HepG2 (cell line): ENCODE measurements at regions not wholly inside any gene's neighbourhood (a gene's known extent, or its start where the extent isn't known, plus 50 kb on each side); places are given as distances from the start of the nearest gene placed in this dataset.

ENCODE experiments used
- ATAC-seq: fragments of 200-7000 bp; cut with Tn5 transposase; 3 replicates; pipeline ENCODE4 v1.9.1; 2020; ENCODE audit warnings: mild to moderate bottlenecking, moderate library complexity
- BruUV-seq: library from RNA; stranded (reverse); fragments of 400-500 nt; replicated peaks from 2 replicates; lab custom pipeline; 2021; lab: Mats Ljungman, UMichigan
- CTCF ChIA-PET: fragments of 300-600 bp; formaldehyde crosslinking; extraction: SDS; loops from one replicate; lab custom pipeline; 2021; ENCODE audit warnings: low total read pairs, inconsistent platforms, low intra/inter-chr PET ratio; lab: Yijun Ruan, JAX
- POLR2A ChIA-PET: fragments of 350-600 bp; sonication (Branson Sonifier 250); formaldehyde crosslinking; loops from one replicate; lab custom pipeline; 2020; ENCODE audit warnings: antibody characterized with exemption, inconsistent platforms; lab: Yijun Ruan, JAX
- DNase-seq: peaks from one replicate; pipeline ENCODE4 v3.0.0-alpha.2; 2015; ENCODE audit warnings: low spot score
- FAIRE-seq: peaks from 3 replicates; lab custom pipeline; 2011; peaks lifted over from hg19 to GRCh38; lab: Jason Lieb, UNC
- H2AFZ ChIP-seq: one replicate; pipeline ENCODE4 v1.6.1; 2011; ENCODE audit warnings: low read length, inconsistent platforms
- H3K27ac ChIP-seq: fragments of 300-600 bp; 3 replicates; pipeline ENCODE4 v1.8.0; 2011; ENCODE audit warnings: mixed run types, mild to moderate bottlenecking, mixed read lengths, low read length, inconsistent platforms; ENCODE audit not compliant: insufficient read depth; ENCODE audit errors: extremely low read length
- H3K27me3 ChIP-seq, 2 experiments: fragments of 200-600 bp in 1 of 2; 2 replicates in 1 of 2; 3 replicates in 1 of 2; pipeline versions ENCODE4 v1.6.0 to v1.8.0; 2011; ENCODE audit warnings: low read length in 2 of 2, mild to moderate bottlenecking in 2 of 2, moderate library complexity in 2 of 2, inconsistent platforms in 1 of 2; ENCODE audit not compliant: insufficient read depth in 2 of 2, control insufficient read depth in 1 of 2
- H3K36me3 ChIP-seq, 2 experiments: fragments of 200-600 bp in 1 of 2; replicated peaks in 1 of 2; 2 replicates in 1 of 2; 3 replicates in 1 of 2; pipeline versions ENCODE4 v1.5.1 to v1.8.0; 2011; ENCODE audit warnings: low read length in 2 of 2, inconsistent platforms in 1 of 2; ENCODE audit not compliant: insufficient read depth in 2 of 2, control insufficient read depth in 1 of 2
- H3K4me1 ChIP-seq: 2 replicates; pipeline ENCODE4 v1.5.1; 2012; ENCODE audit warnings: low read length, inconsistent platforms; ENCODE audit not compliant: insufficient read depth
- H3K4me2 ChIP-seq: 2 replicates; pipeline ENCODE4 v1.6.0; 2011; ENCODE audit warnings: low read depth, low read length, inconsistent platforms
- H3K4me3 ChIP-seq, 3 experiments: fragments of 200-600 bp in 1 of 3; sonication (generic), shearing (Covaris generic) in 1 of 3; replicated peaks in 1 of 3; 2 replicates each; pipeline ENCODE4 v1.5.1; 2011 to 2016; ENCODE audit warnings: low read length in 3 of 3, inconsistent platforms in 2 of 3, low read depth in 2 of 3, mild to moderate bottlenecking in 2 of 3, control low read depth in 1 of 3, mixed read lengths in 1 of 3; ENCODE audit not compliant: insufficient read depth in 1 of 3
- H3K79me2 ChIP-seq: one replicate; pipeline ENCODE4 v1.6.1; 2011; ENCODE audit warnings: low read length, inconsistent platforms; ENCODE audit not compliant: insufficient read depth
- H3K9ac ChIP-seq: 2 replicates; pipeline ENCODE4 v1.6.0; 2011; ENCODE audit warnings: mild to moderate bottlenecking, low read depth, low read length, inconsistent platforms; ENCODE audit not compliant: insufficient read depth
- H3K9me3 ChIP-seq: 2 replicates; pipeline ENCODE4 v1.5.1; 2012; ENCODE audit warnings: mild to moderate bottlenecking, low read length
- H4K20me1 ChIP-seq: 2 replicates; pipeline ENCODE4 v1.6.0; 2011; ENCODE audit warnings: inconsistent platforms, mild to moderate bottlenecking, low read length, moderate library complexity; ENCODE audit not compliant: insufficient read depth
- AGO1 ChIP-seq: fragments of 200-400 bp; formaldehyde crosslinking; IDR thresholded peaks from 2 replicates; pipeline ENCODE4 v1.6.1; 2017; ENCODE audit warnings: mild to moderate bottlenecking, low read depth, low read length, moderate library complexity; ENCODE audit not compliant: poor library complexity, severe bottlenecking
- FOXA3 ChIP-seq: IDR thresholded peaks from 2 replicates; pipeline ENCODE4 v1.6.1; 2016; ENCODE audit warnings: missing genetic modification reagents, missing compliant biosample characterization
- IKZF1 ChIP-seq: fragments of 450-650 bp; IDR thresholded peaks from 2 replicates; pipeline ENCODE4 v1.7.1; 2016
- JUN ChIP-seq: sonication (generic); formaldehyde crosslinking; IDR thresholded peaks from 2 replicates; pipeline ENCODE4 v1.4.0; 2020; ENCODE audit warnings: mild to moderate bottlenecking, missing genetic modification reagents
- NFRKB ChIP-seq: fragments of 450-650 bp; IDR thresholded peaks from 2 replicates; pipeline ENCODE4 v1.6.1; 2017
- ONECUT2 ChIP-seq: sonication (generic); formaldehyde crosslinking; IDR thresholded peaks from 2 replicates; pipeline ENCODE4 v1.4.0; 2020; ENCODE audit warnings: missing genetic modification reagents
- WIZ ChIP-seq: sonication (generic); formaldehyde crosslinking; IDR thresholded peaks from 2 replicates; pipeline ENCODE4 v1.5.1; 2020; ENCODE audit warnings: mild to moderate bottlenecking, missing genetic modification reagents
- ZKSCAN1 ChIP-seq: fragments of 150-350 bp; IDR thresholded peaks from 2 replicates; pipeline ENCODE4 v1.6.1; 2014; ENCODE audit warnings: low read length
- ZNF317 ChIP-seq: sonication (generic); formaldehyde crosslinking; IDR thresholded peaks from 2 replicates; pipeline ENCODE4 v1.5.0; 2020; ENCODE audit warnings: mild to moderate bottlenecking, missing genetic modification reagents
- ZNF331 ChIP-seq: sonication (generic); formaldehyde crosslinking; IDR thresholded peaks from 2 replicates; pipeline ENCODE4 v1.4.0; 2020; ENCODE audit warnings: missing genetic modification reagents
- ZNF460 ChIP-seq: sonication (generic); formaldehyde crosslinking; IDR thresholded peaks from 2 replicates; pipeline ENCODE4 v1.5.1; 2020; ENCODE audit warnings: missing genetic modification reagents, mild to moderate bottlenecking, borderline replicate concordance
- ZNF503 ChIP-seq: sonication (generic); formaldehyde crosslinking; IDR thresholded peaks from 2 replicates; pipeline ENCODE4 v1.4.0; 2020; ENCODE audit warnings: missing genetic modification reagents
- ZNF598 ChIP-seq: sonication (generic); formaldehyde crosslinking; IDR thresholded peaks from 2 replicates; pipeline ENCODE4 v1.5.1; 2020; ENCODE audit warnings: mild to moderate bottlenecking, missing genetic modification reagents, borderline replicate concordance
- WGBS: methylation state at CpG from one replicate; pipeline ENCODE4 v1.1.6; 2017; ENCODE audit warnings: low lambda C conversion rate; 5-methylcytosine and 5-hydroxymethylcytosine counted together
- in situ Hi-C: cut with HindIII; loops from 2 replicates; pipeline ENCODE4 v1.10.0; 2017; ENCODE audit warnings: low pct_unique_long_range_greater_than_20kb; ENCODE audit not compliant: extremely low pct_ligation_motif_present
- intact Hi-C: fragments of 100-400 bp; cut with micrococcal nuclease; formaldehyde crosslinking; loops from one replicate; pipeline ENCODE4 v1.10.0; 2022; ENCODE audit not compliant: unreplicated experiment
- TF ChIP-seq, protein P1 (sequence below): sonication (generic); formaldehyde crosslinking; IDR thresholded peaks from 2 replicates; pipeline ENCODE4 v1.4.0; 2020; ENCODE audit warnings: missing genetic modification reagents

GRCh38 chr16:64629622-64630021 lies 492.2 kb downstream of the CDH11 start:
- Histone ChIP-seq H3K27ac (no peak overlapping the region), H3K27me3 (no peaks in the 10 kb centered on the region), H3K4me2 (no peak overlapping the region), H3K36me3 (no peaks in the 10 kb centered on the region)
- no TSS peak for BruUV-seq
- TF ChIP-seq ZNF460: no peak
- TF ChIP-seq ZNF317 (CRISPR knock-in tag): no peak
- no peak for TF ChIP-seq NFRKB
- no peak for TF ChIP-seq ZNF331 (CRISPR knock-in tag)
- TF ChIP-seq ONECUT2: no peak
- no peak for TF ChIP-seq ZNF598
- TF ChIP-seq, all 625 proteins: peak for 0
- POLR2A ChIA-PET: no interaction called here
- ATAC-seq (no peak), DNase-seq (no peak), FAIRE-seq (no peak)
- Histone ChIP-seq H3K4me1 (no peaks in the 10 kb centered on the region), H3K9ac (no peak overlapping the region), H3K9me3 (peaks cover 78% of the 10 kb centered on the region), H3K79me2 (no peaks in the 10 kb centered on the region), H2AFZ (no peak overlapping the region), H4K20me1 (no peaks in the 10 kb centered on the region), H3K4me3 (no peak overlapping the region)
- 0% methylated on average over 2 of the region's 2 CpGs for WGBS
- intact Hi-C loops: no loop called here
- in situ Hi-C loops: no loop called here
- CTCF ChIA-PET: no interaction called here

- no peak for ATAC-seq
Measured at GRCh38 chr16:64627781-64628180, 494.1 kb downstream of the CDH11 start.

More at GRCh38 chr16:64627781-64628180, 494.1 kb downstream of the CDH11 start:
- H2AFZ ChIP-seq: no peak overlapping the region
- no peaks in the 10 kb centered on the region for H3K4me1 ChIP-seq
- no peak overlapping the region for H3K4me3 ChIP-seq
- H3K36me3 ChIP-seq: no peaks in the 10 kb centered on the region
- H3K79me2 ChIP-seq: no peaks in the 10 kb centered on the region
- no TSS peak for BruUV-seq
- intact Hi-C loops (no loop called here), in situ Hi-C loops (no loop called here)
- ChIA-PET CTCF (no interaction called here), POLR2A (no interaction called here)
- TF ChIP-seq AGO1 (no peak), ZKSCAN1 (no peak), ZNF503 (no peak), WIZ (CRISPR knock-in tag) (no peak), IKZF1 (no peak), JUN (CRISPR knock-in tag) (no peak), FOXA3 (CRISPR knock-in tag) (no peak)
- TF ChIP-seq, protein P1, sequence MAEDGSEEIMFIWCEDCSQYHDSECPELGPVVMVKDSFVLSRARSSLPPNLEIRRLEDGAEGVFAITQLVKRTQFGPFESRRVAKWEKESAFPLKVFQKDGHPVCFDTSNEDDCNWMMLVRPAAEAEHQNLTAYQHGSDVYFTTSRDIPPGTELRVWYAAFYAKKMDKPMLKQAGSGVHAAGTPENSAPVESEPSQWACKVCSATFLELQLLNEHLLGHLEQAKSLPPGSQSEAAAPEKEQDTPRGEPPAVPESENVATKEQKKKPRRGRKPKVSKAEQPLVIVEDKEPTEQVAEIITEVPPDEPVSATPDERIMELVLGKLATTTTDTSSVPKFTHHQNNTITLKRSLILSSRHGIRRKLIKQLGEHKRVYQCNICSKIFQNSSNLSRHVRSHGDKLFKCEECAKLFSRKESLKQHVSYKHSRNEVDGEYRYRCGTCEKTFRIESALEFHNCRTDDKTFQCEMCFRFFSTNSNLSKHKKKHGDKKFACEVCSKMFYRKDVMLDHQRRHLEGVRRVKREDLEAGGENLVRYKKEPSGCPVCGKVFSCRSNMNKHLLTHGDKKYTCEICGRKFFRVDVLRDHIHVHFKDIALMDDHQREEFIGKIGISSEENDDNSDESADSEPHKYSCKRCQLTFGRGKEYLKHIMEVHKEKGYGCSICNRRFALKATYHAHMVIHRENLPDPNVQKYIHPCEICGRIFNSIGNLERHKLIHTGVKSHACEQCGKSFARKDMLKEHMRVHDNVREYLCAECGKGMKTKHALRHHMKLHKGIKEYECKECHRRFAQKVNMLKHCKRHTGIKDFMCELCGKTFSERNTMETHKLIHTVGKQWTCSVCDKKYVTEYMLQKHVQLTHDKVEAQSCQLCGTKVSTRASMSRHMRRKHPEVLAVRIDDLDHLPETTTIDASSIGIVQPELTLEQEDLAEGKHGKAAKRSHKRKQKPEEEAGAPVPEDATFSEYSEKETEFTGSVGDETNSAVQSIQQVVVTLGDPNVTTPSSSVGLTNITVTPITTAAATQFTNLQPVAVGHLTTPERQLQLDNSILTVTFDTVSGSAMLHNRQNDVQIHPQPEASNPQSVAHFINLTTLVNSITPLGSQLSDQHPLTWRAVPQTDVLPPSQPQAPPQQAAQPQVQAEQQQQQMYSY (CRISPR knock-in tag): no peak
- H3K4me2 ChIP-seq: no peak overlapping the region
- DNase-seq (no peak), FAIRE-seq (no peak)
- H3K27ac ChIP-seq: no peak overlapping the region
- no peak overlapping the region for H3K9ac ChIP-seq
- no peaks in the 10 kb centered on the region for H4K20me1 ChIP-seq
- peaks cover 71% of the 10 kb centered on the region for H3K9me3 ChIP-seq
- 7% methylated on average over 7 of the region's 7 CpGs for WGBS
- H3K27me3 ChIP-seq: no peaks in the 10 kb centered on the region
